GM12891 (cell line): ENCODE measurements at regions not wholly inside any gene's neighbourhood (a gene's known extent, or its start where the extent isn't known, plus 50 kb on each side); places are given as distances from the start of the nearest gene placed in this dataset.

Source experiments
- POLR2A ChIP-seq: IDR thresholded peaks from 2 replicates; pipeline ENCODE4 v1.6.1; 2011; ENCODE audit warnings: low read depth, low read length, control low read depth
- POLR2AphosphoS5 ChIP-seq: IDR thresholded peaks from 2 replicates; pipeline ENCODE4 v1.6.1; 2011; ENCODE audit warnings: low read depth, low read length, control low read depth
- POU2F2 ChIP-seq: IDR thresholded peaks from 2 replicates; pipeline ENCODE4 v1.6.1; 2011; ENCODE audit warnings: low read depth, mild to moderate bottlenecking, control low read depth, low read length, moderate library complexity
- SPI1 ChIP-seq: IDR thresholded peaks from 2 replicates; pipeline ENCODE4 v1.6.1; 2011; ENCODE audit warnings: low read depth, low read length, control low read depth
- TAF1 ChIP-seq: IDR thresholded peaks from 2 replicates; pipeline ENCODE4 v1.6.1; 2011; ENCODE audit warnings: low read depth, low read length, control low read depth

- TF ChIP-seq POLR2A (no peak), POLR2AphosphoS5 (no peak), TAF1 (no peak), SPI1 (no peak), POU2F2 (no peak)
Measured at GRCh38 chr1:94753171-94753972, 66.8 kb upstream of the SLC44A3 start.
